NCI-H146 (cell line): ENCODE measurements at regions not wholly inside any gene's neighbourhood (a gene's known extent, or its start where the extent isn't known, plus 50 kb on each side); places are given as distances from the start of the nearest gene placed in this dataset.
"Not testable (repeated sequence)": the region's sequence is repeated elsewhere in the genome, so short reads cannot be mapped to it uniquely, and the experiment has no call there.

Experiments
- DNase-seq: peaks from one replicate; lab custom pipeline; 2025; lab: John Stamatoyannopoulos, UW

DNA sequence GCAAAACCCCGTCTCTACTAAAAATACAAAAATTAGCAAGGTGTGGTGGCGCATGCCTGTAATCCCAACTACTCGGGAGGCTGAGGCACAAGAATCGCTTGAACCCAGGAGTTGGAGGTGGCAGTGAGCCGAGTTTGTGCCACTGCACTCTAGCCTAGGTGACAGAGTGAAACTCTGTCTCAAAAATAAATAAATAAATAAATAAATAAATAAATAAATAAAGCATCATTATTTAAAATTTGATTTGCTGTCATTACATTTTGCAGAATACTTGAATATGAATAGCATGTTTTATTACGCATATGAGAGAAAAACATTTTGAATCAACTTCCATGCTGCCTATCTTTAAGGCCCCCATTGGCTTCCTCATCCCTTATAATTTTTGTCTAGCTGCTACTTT, 53.4 kb upstream of the MED14 start:
- not testable (repeated sequence) for DNase-seq

DNA sequence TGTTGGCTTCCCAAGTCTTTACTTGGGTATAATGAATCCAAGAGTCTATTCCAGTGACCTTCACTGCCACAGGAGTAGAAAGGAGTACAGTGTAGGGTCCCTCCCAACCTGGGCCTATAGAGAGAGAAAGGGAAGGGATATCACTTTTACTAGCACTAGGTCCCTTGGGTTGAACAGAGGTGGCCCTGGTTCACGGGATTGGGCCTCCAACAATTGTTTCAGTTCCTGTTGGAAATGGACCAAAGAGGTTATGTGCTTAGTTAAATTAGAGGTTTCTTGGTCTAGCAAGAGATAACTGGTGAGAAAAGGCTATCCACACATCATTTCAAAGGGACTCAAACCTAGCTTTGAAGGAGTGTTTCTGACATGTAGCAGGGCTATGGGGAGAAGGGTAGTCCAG, 57.1 kb upstream of the MED14 start:
- DNase-seq = no peak

DNA sequence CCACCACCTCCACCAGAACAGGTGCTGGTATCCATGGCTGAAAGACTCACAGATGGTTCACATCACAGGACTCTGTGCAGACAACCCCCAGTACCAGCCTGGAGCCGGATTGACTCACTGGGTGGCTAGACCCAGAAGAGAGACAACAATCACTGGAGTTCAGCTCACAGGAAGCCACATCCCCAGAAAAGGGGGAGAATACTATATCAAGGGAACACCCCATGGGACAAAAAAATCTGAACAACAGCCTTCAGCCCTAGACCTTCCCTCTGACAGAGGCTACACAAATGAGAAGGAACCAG, 59.4 kb upstream of the MED14 start:
- not testable (repeated sequence) for DNase-seq

DNA sequence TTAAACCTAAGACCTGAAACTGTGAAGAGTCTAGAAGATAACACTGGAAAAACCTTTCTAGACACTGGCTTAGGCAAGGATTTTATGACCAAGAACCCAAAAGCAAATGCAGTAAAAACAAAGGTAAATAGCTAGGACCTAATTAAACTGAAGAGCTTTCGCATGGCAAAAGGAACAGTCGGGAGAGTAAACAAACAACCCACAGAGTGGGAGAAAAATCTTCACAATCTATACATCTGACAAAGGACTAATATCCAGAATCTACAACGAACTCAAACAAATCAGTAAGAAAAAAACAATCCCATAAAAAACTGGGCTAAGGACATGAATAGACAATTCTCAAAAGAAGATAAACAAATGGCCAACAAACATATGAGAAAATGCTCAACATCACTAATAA, 64.4 kb upstream of the MED14 start:
- not testable (repeated sequence) for DNase-seq

DNA sequence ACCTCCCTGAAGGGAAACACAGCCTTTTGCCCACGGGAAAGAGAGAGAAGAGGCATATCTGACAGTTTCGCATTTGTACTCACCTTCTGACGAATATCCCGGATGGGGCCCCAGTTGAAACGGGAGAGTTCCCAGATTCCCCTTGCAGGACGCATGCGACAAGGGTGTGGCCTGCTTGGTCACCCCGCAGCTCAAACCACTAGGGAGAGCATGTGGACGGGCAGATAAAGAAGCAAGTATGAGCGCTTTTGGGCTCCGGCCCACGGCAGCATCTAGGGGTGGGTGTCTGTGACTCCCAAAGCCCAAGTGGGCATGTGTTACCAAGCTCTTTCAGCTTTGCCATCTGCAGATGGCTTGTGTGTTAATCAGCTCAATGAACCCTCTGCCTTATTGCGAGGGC, 70.1 kb upstream of the MED14 start:
- no peak for DNase-seq

DNA sequence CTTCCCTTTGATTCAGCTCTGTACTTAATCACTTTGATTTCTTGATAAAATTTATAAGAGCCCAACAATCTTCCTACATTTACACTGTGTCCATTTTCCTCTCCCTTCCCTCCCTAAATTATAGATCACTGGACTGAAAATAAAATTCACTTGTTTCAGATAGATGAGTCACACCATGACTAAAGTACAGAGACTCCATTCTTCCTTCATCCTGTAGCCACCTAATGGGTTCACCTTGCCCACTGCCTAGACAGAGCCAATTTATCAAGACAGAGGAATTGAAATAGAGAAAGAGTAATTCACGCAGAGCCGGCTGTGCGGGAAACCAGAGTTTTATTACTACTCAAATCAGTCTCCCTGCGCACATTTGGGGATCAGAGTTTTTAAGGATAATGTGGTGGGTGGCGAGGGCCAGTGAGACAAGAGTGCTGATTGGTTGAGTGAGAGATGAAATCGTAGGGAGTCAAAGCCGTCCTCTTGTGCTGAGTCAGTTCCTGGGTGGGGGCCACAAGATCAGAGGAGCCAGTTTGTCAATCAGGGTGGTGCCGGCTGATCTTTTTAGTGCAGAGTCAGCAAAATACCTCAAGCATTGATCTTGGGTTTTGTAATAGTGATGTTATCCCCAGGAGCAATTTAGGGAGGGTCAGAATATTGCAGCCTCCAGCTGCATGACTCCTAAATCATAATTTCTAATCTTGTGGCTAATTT, 71.3 kb upstream of the MED14 start:
- no peak for DNase-seq

DNA sequence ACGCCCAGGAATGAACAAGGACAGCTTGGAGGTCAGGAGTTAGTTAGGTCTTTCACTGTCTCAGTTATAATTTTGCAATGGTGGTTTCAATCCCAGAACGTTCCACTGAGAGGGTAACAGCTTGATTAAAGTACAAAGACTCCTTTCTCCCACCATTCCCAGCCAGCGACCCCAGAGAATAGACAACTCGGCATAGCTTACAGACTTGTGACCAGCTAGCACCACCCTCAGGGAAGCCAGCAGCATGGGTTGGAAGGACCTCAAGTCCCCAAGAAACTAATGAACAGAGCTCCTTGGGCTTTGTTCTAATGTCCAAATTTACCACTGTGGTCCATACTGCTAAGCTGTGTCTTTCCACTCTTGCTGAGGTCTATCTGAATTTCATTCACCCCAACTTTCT, 72.0 kb upstream of the MED14 start:
- DNase-seq = no peak

DNA sequence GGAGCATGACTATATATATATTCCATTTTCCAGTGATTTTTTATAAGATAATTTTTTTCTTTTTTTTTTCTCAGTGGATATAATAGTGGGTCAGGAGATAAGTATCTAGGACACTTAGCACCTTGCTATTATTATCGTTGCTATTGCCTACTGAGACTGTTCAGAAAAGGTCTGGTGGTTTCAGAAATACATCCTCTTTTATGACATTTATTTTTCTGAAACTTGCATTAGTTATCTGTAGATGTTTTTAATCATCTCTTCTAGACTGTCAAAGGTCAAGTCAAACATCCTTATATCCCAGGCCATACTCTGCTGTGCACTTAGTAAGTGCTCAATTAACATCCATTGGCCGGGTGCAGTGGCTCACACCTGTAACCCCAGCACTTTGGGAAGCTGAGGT, 72.9 kb upstream of the MED14 start:
- DNase-seq = no peak

DNA sequence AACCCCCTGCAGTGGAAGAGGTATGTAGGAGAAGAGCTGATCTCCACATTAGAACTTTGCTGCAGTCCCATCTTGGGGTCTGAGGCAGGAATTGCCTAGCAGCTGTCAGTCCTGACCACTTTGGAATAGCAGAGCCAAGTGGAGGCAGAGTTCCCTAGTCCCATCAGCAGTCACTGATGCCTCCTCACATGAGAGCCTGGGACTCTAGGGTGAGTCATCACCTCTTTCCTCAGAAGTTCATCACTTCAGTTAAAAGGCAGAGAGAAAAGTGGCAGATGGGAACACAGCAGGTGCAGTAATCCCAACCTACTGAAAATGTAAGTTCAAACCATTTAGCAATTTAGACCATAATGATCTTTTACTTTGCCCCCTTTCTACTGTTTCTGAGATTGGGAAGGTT, 73.9 kb upstream of the MED14 start:
- no peak for DNase-seq

DNA sequence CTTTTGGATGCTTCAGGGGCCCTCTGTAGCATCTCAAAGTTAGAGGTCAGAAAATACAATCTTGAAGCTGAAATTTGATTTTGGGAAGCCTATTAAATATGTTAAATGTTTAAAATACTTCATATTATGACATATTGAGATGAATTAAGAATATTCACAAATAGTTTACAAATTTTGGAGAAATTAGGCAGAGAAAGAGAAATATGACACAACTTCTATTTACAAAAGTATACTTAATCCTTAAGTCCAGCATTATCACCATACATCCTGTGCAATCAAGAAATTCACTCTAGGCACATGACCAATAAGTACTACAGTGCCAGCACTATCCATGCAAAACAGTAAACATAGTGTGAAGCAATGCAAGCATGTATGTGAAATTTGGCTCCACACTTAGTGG, 79.7 kb upstream of the MED14 start:
- not testable (repeated sequence) for DNase-seq

DNA sequence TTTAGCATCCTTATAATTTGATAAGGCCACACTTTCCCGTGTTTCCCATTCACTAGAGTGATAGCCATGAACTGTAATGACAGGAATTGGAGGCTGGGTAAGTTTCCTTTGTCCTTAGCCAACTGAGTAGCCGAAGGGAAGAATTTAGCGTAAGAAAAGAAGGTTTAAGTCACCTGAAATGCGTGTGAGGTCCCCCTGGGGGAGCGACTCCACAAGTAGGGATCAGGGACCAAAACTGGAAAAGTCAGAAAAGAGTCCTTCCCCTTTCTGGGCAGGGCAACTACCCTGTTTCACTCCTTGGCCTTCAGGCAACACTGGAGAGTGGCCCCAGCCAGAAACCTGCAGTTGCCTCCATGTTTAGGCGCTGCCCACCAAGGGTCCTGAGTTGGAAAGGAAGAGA, 81.6 kb upstream of the MED14 start:
- DNase-seq = no peak

DNA sequence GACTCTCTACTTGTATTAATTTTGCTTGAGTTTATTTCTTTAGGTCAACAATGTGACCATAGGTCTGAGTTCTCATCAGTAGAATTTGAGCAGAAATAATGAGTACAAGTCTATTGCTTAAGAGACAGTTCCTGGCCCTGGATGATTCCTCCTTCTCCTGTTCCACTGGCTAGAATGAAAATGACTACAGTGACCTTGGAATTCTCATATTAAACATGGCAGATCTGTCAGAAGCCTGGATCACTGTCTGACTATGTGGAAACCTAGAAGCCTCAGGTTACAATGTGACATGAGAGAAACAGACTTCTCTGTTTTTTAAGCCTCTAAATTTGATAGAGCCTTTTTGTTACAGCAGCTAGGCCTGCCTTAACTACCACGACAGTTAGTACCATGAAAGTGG, 82.9 kb upstream of the MED14 start:
- no peak for DNase-seq

DNA sequence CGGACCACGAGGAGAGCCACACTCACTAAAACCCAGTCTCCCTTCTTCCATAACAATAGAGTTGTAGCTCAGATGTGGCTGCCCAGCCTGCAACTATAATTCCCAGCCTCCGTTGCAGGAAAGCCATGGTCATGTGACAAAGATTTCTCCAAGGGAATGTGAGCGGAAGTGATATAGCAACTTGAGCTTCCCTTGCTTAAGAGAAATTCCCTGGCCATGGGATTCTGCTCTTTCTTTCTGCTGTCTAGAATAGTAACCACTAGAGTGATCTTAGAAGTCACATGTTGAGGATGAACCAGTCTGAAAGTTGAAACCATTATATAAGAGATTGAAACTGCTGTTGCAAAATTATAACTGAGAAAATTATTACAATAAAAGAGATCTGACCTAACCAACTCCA, 86.4 kb upstream of the MED14 start:
- no peak for DNase-seq

DNA sequence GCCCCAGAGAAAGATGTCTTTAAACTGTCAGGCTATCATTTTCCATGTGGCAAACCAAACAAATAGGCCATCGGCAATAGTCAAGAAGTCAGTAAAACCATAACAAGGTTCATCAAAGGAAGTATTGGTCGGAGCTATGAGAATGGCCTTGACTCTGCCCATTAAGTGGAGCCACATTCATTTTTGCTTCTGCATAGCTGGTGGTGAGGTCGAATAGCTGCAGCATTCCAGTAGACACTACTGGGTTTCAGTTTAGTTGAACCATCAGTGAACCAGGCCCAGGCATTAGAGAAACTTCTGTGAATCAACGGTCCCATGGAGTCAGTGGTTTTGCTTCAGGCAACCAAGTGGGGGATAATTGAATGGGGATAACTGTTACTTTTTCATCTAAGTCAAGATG, 92.0 kb upstream of the MED14 start:
- DNase-seq = no peak

DNA sequence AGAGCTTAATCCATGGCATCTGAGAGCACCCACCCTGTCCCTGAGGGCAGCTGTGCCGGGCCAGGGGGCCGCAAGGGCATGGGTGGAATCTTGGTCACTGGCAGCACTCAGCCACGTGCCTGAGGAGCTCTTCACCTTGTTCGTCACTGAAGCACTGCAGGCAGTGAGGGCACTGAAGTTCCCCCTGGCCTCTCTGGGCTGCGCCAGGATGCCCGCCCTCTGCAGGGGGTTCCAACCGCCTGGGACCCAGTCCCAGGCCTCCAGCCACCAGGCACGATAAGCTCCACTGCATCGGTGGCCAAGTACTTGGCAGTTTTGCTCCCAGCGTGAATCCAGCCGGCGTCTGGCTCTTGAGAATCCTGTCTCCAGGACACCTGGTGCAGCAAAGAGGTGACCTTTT, 96.4 kb upstream of the MED14 start:
- DNase-seq = no peak

DNA sequence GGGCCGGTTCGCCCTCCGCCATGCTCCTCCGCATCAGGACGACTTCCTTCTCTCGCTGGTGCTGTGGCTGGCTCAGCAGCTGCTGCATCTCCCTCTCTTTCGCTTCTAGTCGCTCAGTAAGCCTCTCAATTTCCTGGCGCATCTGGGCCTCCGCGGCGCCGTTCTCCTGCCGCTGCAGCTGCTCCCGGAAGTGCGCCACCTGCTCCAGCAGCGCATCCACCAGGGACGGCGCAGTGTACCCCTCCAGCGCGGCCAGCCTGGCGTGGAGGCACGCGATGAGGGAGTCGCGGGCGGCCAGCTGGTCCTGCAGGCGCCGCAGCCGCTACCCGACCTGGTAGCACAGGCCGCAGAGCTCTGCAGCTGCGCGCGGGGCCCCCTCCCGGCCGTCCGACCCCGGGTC, 97.4 kb upstream of the MED14 start:
- DNase-seq = no peak

DNA sequence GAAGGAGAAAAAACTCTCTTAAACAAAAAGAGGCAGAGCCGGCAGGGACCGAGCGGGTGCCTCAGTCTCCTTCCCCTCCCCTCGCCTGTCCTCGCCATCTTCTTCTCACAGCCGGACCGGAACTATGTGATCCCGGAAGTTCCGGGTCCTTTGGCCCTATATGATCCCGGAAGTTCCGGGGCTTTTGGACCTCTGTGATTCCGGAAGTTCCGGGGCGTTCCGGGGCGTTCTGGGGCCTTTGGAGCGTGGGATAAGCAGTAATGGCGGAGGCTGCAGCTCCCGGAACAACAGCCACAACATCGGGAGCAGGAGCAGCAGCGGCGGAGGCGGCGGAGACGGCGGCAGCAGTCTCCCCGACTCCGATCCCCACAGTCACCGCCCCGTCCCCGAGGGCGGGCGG, 98.9 kb upstream of the MED14 start:
- DNase-seq = no peak

DNA sequence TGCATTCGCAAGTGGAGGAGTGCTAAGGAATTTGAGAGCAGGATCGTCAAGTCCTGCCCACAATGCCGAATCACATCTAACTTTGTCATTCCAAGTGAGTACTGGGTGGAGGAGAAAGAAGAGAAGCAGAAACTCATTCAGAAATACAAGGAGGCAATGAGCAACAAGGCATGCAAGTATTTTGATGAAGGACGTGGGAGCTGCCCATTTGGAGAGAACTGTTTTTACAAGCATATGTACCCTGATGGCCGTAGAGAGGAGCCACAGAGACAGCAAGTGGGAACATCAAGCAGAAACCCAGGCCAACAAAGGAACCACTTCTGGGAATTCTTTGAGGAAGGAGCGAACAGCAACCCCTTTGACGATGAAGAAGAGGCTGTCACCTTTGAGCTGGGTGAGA, 100.2 kb upstream of the MED14 start:
- DNase-seq = no peak

DNA sequence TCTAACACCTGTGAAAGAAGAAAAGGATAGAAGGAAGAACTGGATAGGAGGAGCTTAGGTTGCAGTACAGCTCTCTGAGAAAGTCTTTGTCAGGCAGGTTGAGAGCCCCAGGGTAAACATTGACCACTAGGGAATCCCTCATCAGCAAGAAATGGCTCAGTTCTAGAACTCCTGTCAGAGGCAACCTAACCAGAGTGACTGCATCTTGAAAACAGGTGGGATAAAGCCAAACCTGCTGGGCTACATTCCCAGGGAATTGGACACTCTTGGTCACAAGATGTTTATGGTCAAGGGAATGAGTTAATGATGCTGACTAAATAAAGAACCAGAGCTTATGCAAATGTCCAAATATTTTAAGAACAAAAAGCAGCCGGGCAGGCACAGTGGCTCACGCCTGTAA, 108.3 kb upstream of the MED14 start:
- DNase-seq = no peak

DNA sequence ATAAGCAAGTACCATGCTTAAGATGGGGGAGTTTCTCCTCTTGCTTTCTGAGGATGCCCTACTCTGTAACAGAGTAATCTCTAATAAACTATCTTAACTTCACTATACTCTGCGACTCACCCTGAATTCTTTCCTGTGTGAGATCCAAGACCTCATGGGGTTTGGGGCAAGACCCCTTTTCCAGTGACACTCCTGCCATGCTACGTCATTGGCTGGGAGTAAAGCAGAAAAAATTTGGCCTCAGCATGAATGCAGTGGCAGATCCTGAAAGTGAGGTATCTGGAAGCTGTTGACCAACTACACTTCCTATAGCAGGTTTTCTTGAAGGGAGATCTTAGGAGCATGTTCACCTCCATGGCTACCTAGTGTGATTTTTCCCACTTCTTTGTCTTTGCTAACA, 109.1 kb upstream of the MED14 start:
- DNase-seq = no peak

DNA sequence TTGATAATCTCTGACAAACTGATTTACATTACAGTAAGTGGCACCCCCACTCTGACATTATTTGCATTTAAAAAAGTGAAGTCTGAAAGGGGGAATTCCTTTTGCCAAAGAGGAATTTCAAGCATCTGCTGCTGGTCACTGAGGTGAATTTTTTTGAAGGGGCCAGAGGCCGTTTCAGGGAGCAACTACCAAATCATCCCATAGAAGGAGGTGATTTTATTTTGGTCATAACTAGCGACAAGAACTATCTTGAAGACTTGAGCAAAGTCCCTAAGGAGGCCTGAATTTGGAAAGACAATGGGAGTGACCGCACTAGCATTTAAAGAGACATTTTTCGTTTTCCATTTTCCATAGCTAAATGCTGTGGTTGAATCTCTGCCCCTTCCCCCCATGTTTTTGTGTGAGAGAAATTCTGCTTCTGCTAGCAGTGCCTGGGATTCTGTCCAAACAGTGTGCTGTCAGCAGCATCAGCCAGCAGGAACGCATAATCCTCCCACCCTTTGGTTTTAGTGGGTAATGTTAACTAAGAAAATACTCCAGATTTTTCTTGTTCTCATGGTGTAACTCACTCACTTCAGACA, 110.1 kb upstream of the MED14 start:
- DNase-seq = no peak

DNA sequence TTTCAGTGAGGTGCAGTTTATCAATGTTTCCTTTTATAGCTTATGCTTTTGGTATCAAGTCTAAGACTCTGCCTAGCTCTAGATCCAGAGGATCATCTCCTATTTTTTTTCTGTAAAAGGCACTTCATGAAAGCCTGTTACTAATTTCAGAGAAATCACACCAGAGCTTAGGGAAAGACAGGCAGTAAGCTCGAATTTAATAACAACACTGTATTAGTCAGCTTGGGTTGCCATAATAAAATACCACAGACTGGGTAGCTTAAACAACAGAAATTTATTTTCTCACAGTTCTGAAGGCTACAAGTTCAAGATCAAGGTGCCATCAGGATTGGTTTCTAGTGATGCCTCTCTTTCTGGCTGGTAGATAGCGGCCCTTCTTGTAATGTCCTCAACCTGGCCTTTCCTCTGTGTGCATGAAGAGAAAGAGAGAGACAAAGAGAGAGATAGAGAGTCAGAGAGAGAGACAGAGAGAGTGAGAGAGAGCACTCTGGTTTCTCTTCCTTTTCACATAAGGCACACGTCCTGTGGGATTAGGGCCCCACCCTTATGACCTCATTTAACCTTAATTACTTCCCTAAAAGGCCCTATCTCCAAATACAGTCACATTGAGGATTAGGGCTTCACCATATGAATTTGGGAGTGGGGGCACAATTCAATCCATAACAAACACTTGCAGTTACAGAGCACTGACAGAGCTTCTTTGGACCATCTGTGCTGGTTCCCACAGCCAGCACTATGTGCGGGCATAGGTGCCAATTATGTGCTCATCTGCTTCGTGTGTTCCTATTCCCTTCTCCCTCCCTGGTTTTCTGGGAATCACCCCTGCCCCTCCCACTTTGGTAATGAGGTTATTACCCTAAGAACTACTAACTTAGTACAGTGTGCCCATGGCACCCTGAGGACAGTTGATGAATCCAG, 114.8 kb upstream of the MED14 start:
- DNase-seq = no peak

DNA sequence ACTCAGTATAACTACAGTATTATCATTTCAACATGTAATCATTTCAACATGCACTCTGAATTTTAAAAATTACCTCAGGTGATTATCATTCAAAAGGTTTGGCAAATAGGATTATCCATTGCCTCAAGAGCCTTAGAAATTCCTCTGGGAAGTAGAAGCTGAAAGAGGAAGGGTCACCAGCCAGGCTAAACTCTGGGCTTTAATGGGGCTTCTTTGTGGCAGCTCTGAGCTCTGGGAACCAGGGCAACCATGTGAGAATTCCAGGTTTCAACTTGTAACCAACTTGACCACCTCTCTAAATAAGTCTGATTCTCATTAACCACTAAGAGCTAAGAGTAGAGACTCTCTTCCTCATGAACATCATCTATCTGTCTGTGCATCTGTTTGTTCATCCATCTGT, 117.2 kb upstream of the MED14 start:
- DNase-seq = no peak
